ENCODE measurements at regions not wholly inside any gene's neighbourhood (a gene's known extent, or its start where the extent isn't known, plus 50 kb on each side); places are given as distances from the start of the nearest gene placed in this dataset.

GRCh38 chr21:16797540-16797939 is 715.3 kb upstream of the CXADR start:
- no TSS peak for BruUV-seq (replicated peaks)
- no peaks in the 10 kb centered on the region for H3K4me1 ChIP-seq
- no peaks in the 10 kb centered on the region for H3K36me3 ChIP-seq (ENCODE audit: control insufficient read depth, insufficient read depth, low read length)
- Mint-ChIP-seq H3K36me3 (ENCODE audit: insufficient read depth, unreplicated experiment) (no peaks in the 10 kb centered on the region), H3K4me1 (ENCODE audit: low read depth, unreplicated experiment) (no peaks in the 10 kb centered on the region), H3K9me3 (ENCODE audit: unreplicated experiment) (no peaks in the 10 kb centered on the region), H3K27ac (ENCODE audit: unreplicated experiment) (no peak overlapping the region), H3K27me3 (ENCODE audit: insufficient read depth, unreplicated experiment) (peaks cover 2% of the 10 kb centered on the region), H3K4me3 (ENCODE audit: unreplicated experiment) (no peak overlapping the region)
- no peaks in the 10 kb centered on the region for H3K27me3 ChIP-seq (replicated peaks; ENCODE audit: control insufficient read depth, insufficient read depth, low read length)
- ChIA-PET POLR2A (no interaction called here), CTCF (no interaction called here)
- no peak overlapping the region for H3K4me3 ChIP-seq (ENCODE audit: low read depth, low read length)
- H3K9me3 ChIP-seq, result no peaks in the 10 kb centered on the region
- DNase-seq, result no peak
- no peak for TF ChIP-seq CTCF (IDR thresholded peaks at IDR 0.05; ENCODE audit: insufficient read depth in 1 of 2, low read depth in 1 of 2, low read length in 1 of 2, severe bottlenecking in 1 of 2, unreplicated experiment in 1 of 2)
- intact Hi-C loops (cut with micrococcal nuclease; ENCODE audit: unreplicated experiment), result no loop called here

GRCh38 chr21:16797966-16798365 is 714.9 kb upstream of the CXADR start:
- no peaks in the 10 kb centered on the region for H3K9me3 Mint-ChIP-seq (ENCODE audit: unreplicated experiment)
- peaks cover 2% of the 10 kb centered on the region for H3K27me3 Mint-ChIP-seq (ENCODE audit: insufficient read depth, unreplicated experiment)
- no peaks in the 10 kb centered on the region for H3K36me3 Mint-ChIP-seq (ENCODE audit: insufficient read depth, unreplicated experiment)
- TF ChIP-seq CTCF (IDR thresholded peaks at IDR 0.05; ENCODE audit: insufficient read depth in 1 of 2, low read depth in 1 of 2, low read length in 1 of 2, severe bottlenecking in 1 of 2, unreplicated experiment in 1 of 2), result no peak
- no peak overlapping the region for H3K27ac Mint-ChIP-seq (ENCODE audit: unreplicated experiment)
- Histone ChIP-seq H3K27me3 (replicated peaks; ENCODE audit: control insufficient read depth, insufficient read depth, low read length) (no peaks in the 10 kb centered on the region), H3K9me3 (no peaks in the 10 kb centered on the region), H3K4me3 (ENCODE audit: low read depth, low read length) (no peak overlapping the region), H3K36me3 (ENCODE audit: control insufficient read depth, insufficient read depth, low read length) (no peaks in the 10 kb centered on the region), H3K4me1 (no peaks in the 10 kb centered on the region)
- BruUV-seq (replicated peaks), result no TSS peak
- ChIA-PET CTCF (no interaction called here), POLR2A (no interaction called here)
- DNase-seq, result no peak
- intact Hi-C loops (cut with micrococcal nuclease; ENCODE audit: unreplicated experiment), result no loop called here
- no peaks in the 10 kb centered on the region for H3K4me1 Mint-ChIP-seq (ENCODE audit: low read depth, unreplicated experiment)
- H3K4me3 Mint-ChIP-seq (ENCODE audit: unreplicated experiment), result no peak overlapping the region

GRCh38 chr21:16800536-16801275 is 712.1 kb upstream of the CXADR start:
- Mint-ChIP-seq H3K27ac (ENCODE audit: unreplicated experiment) (no peak overlapping the region), H3K27me3 (ENCODE audit: insufficient read depth, unreplicated experiment) (peaks cover 2% of the 10 kb centered on the region), H3K9me3 (ENCODE audit: unreplicated experiment) (no peaks in the 10 kb centered on the region), H3K4me1 (ENCODE audit: low read depth, unreplicated experiment) (no peaks in the 10 kb centered on the region), H3K36me3 (ENCODE audit: insufficient read depth, unreplicated experiment) (no peaks in the 10 kb centered on the region), H3K4me3 (ENCODE audit: unreplicated experiment) (no peak overlapping the region)
- ChIA-PET POLR2A (no interaction called here), CTCF (no interaction called here)
- intact Hi-C loops (cut with micrococcal nuclease; ENCODE audit: unreplicated experiment), result no loop called here
- no peak for DNase-seq
- Histone ChIP-seq H3K27me3 (replicated peaks; ENCODE audit: control insufficient read depth, insufficient read depth, low read length) (no peaks in the 10 kb centered on the region), H3K36me3 (ENCODE audit: control insufficient read depth, insufficient read depth, low read length) (no peaks in the 10 kb centered on the region), H3K4me3 (ENCODE audit: low read depth, low read length) (no peak overlapping the region), H3K4me1 (no peaks in the 10 kb centered on the region), H3K9me3 (no peaks in the 10 kb centered on the region)
- no peak for TF ChIP-seq CTCF (IDR thresholded peaks at IDR 0.05; ENCODE audit: insufficient read depth in 1 of 2, low read depth in 1 of 2, low read length in 1 of 2, severe bottlenecking in 1 of 2, unreplicated experiment in 1 of 2)
- no TSS peak for BruUV-seq (replicated peaks)
